ENCODE measurements at regions not wholly inside any gene's neighbourhood (a gene's known extent, or its start where the extent isn't known, plus 50 kb on each side); places are given as distances from the start of the nearest gene placed in this dataset.

GRCh38 chr5:37940931-37941623, 101.2 kb upstream of the GDNF start:
- Mint-ChIP-seq H3K27me3 (ENCODE audit: low read depth, unreplicated experiment) (peaks cover 4% of the 10 kb centered on the region), H3K4me1 (ENCODE audit: low read depth, unreplicated experiment) (no peaks in the 10 kb centered on the region), H3K36me3 (ENCODE audit: low read depth, unreplicated experiment) (no peaks in the 10 kb centered on the region), H3K27ac (ENCODE audit: unreplicated experiment) (no peak overlapping the region), H3K4me3 (ENCODE audit: unreplicated experiment) (no peak overlapping the region), H3K9me3 (ENCODE audit: unreplicated experiment) (no peaks in the 10 kb centered on the region)
- Histone ChIP-seq H3K79me2 (ENCODE audit: insufficient read depth, low read length) (no peaks in the 10 kb centered on the region), H3K27ac (ENCODE audit: low read depth, low read length) (no peak overlapping the region), H3K4me2 (ENCODE audit: low read length) (no peak overlapping the region), H3K9me3 (ENCODE audit: insufficient read depth, low read depth, low read length) (no peaks in the 10 kb centered on the region), H3K36me3 (ENCODE audit: insufficient read depth, low read length) (no peaks in the 10 kb centered on the region), H3K9ac (ENCODE audit: low read length) (no peak overlapping the region), H2AFZ (ENCODE audit: low read depth, low read length) (no peak overlapping the region), H3K27me3 (ENCODE audit: insufficient read depth, low read length) (no peaks in the 10 kb centered on the region), H3K4me3 (ENCODE audit: insufficient read depth, low read depth, low read length) (no peak overlapping the region), H4K20me1 (ENCODE audit: insufficient read depth, low read length) (no peaks in the 10 kb centered on the region), H3K4me1 (ENCODE audit: insufficient read depth, low read length) (no peaks in the 10 kb centered on the region)
- no peak for FAIRE-seq
- TF ChIP-seq EZH2 (IDR thresholded peaks at IDR 0.05; ENCODE audit: insufficient read depth, low read length) (no peak), CTCF (IDR thresholded peaks at IDR 0.05; ENCODE audit: insufficient read depth, low read depth, low read length) (no peak)
- no peak for DNase-seq (ENCODE audit: low read depth)

- H3K27ac ChIP-seq (ENCODE audit: low read depth, low read length): no peak overlapping the region
Observed at GRCh38 chr5:37938861-37939260, 99.0 kb upstream of the GDNF start.

More at GRCh38 chr5:37938861-37939260, 99.0 kb upstream of the GDNF start:
- no peaks in the 10 kb centered on the region for H3K4me1 Mint-ChIP-seq (ENCODE audit: low read depth, unreplicated experiment)
- no peaks in the 10 kb centered on the region for H3K4me1 ChIP-seq (ENCODE audit: insufficient read depth, low read length)
- H3K27me3 Mint-ChIP-seq (ENCODE audit: low read depth, unreplicated experiment): peaks cover 10% of the 10 kb centered on the region
- FAIRE-seq: no peak
- no peak overlapping the region for H2AFZ ChIP-seq (ENCODE audit: low read depth, low read length)
- H3K9me3 Mint-ChIP-seq (ENCODE audit: unreplicated experiment): no peaks in the 10 kb centered on the region
- no peaks in the 10 kb centered on the region for H3K79me2 ChIP-seq (ENCODE audit: insufficient read depth, low read length)
- no peak overlapping the region for H3K4me2 ChIP-seq (ENCODE audit: low read length)
- DNase-seq (ENCODE audit: low read depth): no peak
- no peaks in the 10 kb centered on the region for H4K20me1 ChIP-seq (ENCODE audit: insufficient read depth, low read length)
- no peaks in the 10 kb centered on the region for H3K9me3 ChIP-seq (ENCODE audit: insufficient read depth, low read depth, low read length)
- H3K36me3 ChIP-seq (ENCODE audit: insufficient read depth, low read length): no peaks in the 10 kb centered on the region
- no peak overlapping the region for H3K27ac Mint-ChIP-seq (ENCODE audit: unreplicated experiment)
- peaks cover 4% of the 10 kb centered on the region for H3K27me3 ChIP-seq (ENCODE audit: insufficient read depth, low read length)
- no peaks in the 10 kb centered on the region for H3K36me3 Mint-ChIP-seq (ENCODE audit: low read depth, unreplicated experiment)
- H3K4me3 ChIP-seq (ENCODE audit: insufficient read depth, low read depth, low read length): no peak overlapping the region
- no peak overlapping the region for H3K9ac ChIP-seq (ENCODE audit: low read length)
- no peak overlapping the region for H3K4me3 Mint-ChIP-seq (ENCODE audit: unreplicated experiment)
- TF ChIP-seq EZH2 (IDR thresholded peaks at IDR 0.05; ENCODE audit: insufficient read depth, low read length) (no peak), CTCF (IDR thresholded peaks at IDR 0.05; ENCODE audit: insufficient read depth, low read depth, low read length) (no peak)
